HG03575 (cell line): ENCODE measurements at regions not wholly inside any gene's neighbourhood (a gene's known extent, or its start where the extent isn't known, plus 50 kb on each side); places are given as distances from the start of the nearest gene placed in this dataset.

ENCODE experiments used
- ATAC-seq: cut with Tn5 transposase; IDR thresholded peaks from one replicate; pipeline ENCODE4 v1.9.1; 2021; ENCODE audit not compliant: unreplicated experiment, insufficient number of reproducible peaks, low FRiP score; ENCODE audit errors: extremely low read depth

DNA sequence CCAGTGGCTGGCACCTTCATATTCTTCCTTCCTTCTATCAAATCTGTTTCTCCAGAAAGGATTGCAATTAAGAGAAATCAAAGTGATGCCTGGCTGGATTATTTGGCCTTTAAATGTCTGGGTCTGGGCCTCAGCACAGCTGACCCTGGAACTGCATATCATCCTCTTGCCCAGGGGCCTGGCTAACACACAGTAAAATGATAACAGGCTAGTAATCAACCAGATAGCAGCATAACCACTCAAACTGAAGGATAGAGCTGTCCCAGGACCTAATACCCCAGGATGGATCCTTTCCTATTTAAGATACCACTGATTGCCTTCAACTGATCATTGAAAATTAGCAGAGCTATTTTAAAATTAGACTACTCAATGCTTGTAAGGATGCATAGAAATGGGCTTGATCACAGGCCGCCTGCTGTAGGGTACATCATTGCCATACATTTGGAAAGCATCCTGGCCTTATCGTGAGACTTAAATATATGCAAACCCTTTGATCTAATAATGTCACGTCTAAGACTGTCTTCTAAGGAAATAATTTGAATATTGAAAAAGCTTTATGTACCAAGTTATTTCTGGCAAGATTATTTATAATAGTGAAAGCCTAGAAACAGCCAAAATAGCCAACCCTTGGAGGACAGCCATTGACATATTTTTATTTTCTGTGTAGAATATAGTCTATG, 144.0 kb upstream of the CHST15 start:
- ATAC-seq, result no peak

DNA sequence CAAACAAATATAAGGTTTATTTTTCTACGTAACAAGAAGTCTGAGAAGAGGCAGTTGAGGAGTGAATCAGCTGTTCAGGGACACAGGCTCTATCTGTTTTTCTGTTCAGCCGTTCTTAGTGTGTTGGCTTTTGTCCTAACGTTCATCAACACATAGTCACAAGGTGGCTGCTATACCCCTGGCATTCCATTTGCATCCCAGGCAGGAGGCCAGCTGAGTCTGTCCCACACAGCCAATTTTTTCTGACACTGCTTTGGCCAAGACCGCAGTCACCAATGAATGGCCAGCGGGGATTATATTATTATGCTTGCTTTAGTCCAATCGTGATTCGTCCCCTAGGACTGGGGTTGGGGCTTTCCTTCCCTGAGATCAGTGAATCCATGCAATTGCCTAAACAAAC, 143.4 kb upstream of the CHST15 start:
- ATAC-seq, result no peak

- no peak for ATAC-seq
These were observed 142.7 kb upstream of the CHST15 start for GRCh38 chr10:124236136-124236535.

GRCh38 chr10:124235232-124235631, 141.8 kb upstream of the CHST15 start:
- ATAC-seq, result no peak

GRCh38 chr10:124233546-124234138, 140.2 kb upstream of the CHST15 start:
- ATAC-seq, result no peak

DNA sequence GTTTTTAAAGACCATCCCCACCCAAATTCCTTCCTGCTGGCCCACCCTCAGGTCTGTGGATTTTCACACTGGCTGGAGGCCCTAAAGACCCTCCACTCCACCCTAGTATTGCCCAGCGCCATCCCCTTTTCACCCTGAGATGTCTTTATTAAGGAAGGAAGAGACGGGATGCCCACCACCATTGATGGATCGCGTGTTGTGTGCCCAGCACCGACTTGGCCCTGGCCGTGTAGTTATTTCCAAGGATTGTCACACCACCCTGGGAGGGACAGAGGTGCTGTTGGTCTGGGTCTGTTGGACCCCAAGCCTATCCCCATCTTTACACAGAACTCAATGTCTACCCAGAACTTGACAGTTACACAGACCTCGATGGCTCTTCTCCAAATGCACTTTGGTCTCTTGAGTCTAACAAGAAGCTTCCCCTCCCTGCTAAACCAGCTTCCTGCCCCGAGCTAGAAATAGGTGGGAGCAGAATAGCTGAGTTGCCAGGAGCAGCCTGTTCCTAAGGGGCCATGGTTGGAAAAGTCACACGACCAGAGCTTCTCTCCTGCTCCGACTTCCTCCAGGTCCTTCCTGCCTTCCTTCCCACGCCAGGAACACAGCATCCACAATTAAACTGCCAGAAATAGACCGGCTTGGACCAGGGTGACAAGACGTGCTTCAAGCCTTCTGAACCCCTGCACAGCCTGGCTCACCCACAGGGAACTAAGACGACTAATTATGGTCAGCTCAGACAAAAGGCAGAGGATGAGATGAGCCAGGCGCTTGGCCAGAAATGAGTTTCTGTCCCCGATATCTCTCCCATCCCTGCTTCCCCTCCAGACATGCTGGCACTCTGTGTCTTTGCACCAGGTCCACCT, 139.5 kb upstream of the CHST15 start:
- ATAC-seq, result no peak

DNA sequence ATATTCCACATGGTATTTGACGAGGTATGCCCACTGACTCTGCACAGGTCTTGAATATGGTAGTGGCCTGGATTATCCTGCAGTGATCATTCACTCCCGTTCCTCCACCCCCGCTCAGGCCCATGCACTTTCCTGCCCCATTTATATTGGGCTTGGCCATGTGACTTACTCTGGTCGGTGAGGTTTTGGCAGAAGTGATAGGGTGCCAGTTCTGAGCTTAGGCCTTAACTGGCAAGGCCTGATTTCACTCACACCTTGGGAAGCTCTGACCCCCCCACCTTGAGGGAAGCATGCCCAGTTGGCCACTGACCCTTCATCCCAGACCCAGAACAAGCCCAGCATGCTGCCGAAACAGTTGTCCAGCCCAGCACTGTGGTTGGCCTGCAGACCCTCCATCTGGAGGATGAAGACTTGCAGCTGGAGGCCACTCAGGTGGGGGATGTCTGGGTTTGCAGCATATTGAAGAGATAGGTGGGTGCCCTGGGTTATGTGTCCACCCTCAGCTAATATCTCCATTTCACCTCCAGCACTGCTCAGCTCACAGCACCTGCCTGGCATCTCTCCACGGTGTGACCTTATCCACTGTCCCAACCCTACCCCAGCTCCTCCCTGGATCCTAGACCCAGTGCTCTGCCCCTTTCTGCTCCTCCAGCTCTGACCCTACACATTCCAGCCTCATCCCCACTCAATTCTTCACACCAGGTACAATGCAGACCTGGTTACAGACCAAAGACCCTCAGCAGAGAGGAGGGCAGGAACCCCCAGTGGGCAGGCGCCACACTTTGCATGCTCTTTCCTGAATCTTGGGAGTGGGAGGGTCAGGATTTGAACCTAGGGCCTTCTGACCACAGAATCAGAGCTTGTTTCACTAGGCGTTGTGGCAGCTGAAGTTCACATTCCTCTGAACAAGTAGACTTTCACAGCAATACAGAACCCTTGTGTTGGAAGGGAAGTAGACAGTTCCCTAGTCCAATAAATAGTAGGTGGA, 138.1 kb upstream of the CHST15 start:
- no peak for ATAC-seq

- ATAC-seq, result no peak
These were observed 137.3 kb upstream of the CHST15 start for GRCh38 chr10:124230635-124231167.

GRCh38 chr10:124229989-124230634, 136.7 kb upstream of the CHST15 start:
- ATAC-seq, result no peak

DNA sequence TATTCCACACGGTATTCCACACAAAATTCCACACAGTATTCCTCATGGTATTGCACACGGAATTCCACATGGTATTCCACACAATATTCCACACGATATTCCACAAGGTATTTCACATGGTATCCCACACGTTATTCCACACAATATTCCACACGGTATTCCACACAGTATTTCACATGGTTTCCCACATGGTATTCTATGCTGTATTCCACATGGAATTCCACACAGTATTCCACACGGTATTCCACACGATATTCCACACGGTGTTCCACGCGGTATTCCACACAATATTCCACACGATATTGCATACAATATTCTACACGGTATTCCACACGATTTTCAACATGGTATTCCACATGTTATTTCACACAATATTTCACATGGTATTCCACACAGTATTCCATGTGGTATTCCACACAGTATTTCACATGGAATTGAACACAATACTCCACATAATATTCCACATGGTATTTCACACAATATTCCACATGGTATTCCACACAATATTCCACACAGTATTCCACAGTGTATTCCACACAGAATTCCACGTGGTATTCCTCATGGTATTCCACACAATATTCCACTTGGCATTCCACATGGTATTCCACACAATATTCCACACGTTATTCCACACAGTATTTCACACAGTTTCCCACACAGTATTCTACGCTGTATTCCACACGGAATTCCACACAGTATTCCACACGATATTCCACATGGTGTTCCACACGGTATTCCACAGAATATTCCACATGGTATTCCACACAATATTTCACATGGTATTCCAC, 136.0 kb upstream of the CHST15 start:
- no peak for ATAC-seq

GRCh38 chr10:124228471-124228870, 135.1 kb upstream of the CHST15 start:
- ATAC-seq, result no peak

GRCh38 chr10:124227988-124228387, 134.6 kb upstream of the CHST15 start:
- ATAC-seq, result no peak

- no peak for ATAC-seq
These were observed 133.9 kb upstream of the CHST15 start for GRCh38 chr10:124227055-124227975.

GRCh38 chr10:124226271-124227054, 133.1 kb upstream of the CHST15 start:
- no peak for ATAC-seq

- ATAC-seq, result no peak
These were observed 132.3 kb upstream of the CHST15 start for GRCh38 chr10:124225467-124226270.
